ENCODE measurements at regions not wholly inside any gene's neighbourhood (a gene's known extent, or its start where the extent isn't known, plus 50 kb on each side); places are given as distances from the start of the nearest gene placed in this dataset.
"Not testable (repeated sequence)": the region's sequence is repeated elsewhere in the genome, so short reads cannot be mapped to it uniquely, and the experiment has no call there.

DNA sequence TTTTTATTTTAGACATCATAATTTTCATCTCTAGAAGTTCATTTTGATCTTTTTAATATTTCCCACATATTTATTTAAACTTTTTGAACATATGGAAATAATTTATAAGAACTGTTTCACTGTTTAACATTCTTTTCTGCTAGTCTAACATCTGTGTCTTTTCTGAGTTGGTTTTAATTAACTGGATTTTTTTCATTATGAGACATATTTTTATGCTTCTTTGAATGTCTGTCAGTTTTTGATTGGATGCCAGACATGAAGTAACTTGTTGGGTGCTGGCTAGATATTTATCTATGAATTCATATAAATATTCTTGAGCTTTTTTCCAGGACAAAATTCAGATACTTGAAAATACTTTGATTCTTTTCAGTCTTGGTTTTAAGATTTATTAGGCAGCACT, 317.8 kb upstream of the NCAM1 start:
- no peak for DNase-seq (ENCODE audit: low read depth in 2 of 2)

DNA sequence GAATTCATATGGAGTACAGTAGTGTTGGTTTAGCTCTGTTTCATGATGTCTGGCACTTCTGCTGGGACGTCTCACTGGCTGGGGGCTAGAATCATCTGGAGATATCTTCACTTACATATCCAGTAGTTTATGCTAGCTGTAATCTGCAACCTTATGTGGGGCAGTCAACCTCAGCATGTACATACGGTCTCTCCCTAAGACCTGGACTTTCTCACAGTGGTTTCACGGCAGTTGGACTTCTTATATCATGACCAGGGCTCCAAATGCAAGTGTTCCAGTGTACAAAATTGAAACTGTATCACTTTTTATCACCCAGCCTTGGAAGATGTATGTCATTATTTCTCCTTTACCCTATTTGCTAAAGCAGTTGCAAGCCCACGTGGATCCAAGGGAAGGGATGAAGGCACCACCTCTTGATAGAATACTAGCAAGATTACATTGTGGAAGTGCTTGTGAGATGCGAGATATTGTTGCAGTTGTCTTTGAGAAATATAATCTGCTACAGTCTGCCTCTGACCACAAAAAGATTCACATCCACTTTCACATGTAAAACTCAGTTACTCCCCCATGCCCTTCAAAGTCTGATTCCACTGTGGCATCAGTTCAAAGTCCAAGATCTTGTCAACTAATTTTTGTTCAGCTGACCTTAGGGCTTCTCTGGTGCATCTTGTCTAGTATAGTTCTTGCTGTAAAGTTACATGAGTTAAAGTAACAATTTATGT, 316.6 kb upstream of the NCAM1 start:
- no peak for DNase-seq (ENCODE audit: low read depth in 2 of 2)

DNA sequence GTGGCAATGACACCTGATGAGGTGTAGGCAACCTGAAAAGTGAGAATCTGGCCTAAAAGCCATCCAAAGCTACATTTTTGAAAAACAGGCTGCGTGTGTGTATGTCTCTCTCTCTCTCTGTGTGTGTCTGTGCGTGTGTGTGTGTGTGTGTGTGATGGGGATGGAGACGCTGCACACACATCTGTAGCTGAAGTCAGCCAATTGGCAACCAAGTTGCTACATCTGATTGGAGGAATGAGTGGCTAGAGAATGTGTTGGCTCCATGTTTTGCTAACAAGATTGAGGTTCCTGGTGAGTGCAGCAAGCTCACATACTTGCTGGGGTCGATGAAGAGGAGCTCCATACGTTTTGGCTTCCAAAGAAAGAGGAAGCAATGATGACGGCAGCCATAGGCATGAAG, 311.4 kb upstream of the NCAM1 start:
- DNase-seq (ENCODE audit: low read depth in 2 of 2): no peak

DNA sequence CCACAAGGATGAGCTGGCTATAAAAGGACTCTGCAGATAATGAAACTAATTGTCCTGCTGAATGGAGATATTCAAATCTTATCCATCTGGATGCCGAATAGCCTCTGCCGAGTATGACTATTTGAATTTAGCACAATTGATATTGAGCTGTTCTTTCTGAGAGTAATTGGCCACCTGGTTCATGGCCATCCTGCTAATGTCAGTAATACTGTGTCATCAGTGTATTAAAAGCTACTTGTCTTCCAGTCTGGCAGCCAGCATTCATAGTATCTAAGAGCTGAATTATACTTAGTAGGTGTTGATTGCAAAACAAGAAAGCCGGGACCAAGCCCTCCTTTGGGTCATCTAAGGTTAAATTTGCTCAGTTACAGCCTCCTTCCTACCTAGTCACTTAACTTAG, 310.7 kb upstream of the NCAM1 start:
- no peak for DNase-seq (ENCODE audit: low read depth in 2 of 2)

DNA sequence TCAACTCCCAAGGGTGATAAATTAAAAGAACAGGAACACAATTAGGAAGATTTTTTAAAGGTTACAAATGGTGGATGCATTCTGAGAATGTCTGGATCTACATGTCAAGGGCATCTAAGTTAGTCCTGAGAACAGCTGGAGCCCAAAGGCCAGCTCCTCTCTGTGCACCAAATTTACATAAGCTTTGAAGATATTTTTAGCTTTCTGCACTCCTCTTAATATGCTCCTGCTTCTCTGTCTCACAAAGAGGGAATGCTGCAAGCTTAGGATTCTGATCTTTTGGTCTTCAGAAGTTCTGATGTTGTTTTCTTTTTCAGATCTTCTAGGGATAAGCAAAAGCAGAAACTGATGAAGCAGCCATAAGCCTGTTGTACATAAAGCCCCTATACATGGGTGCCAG, 309.8 kb upstream of the NCAM1 start:
- no peak for DNase-seq (ENCODE audit: low read depth in 2 of 2)

DNA sequence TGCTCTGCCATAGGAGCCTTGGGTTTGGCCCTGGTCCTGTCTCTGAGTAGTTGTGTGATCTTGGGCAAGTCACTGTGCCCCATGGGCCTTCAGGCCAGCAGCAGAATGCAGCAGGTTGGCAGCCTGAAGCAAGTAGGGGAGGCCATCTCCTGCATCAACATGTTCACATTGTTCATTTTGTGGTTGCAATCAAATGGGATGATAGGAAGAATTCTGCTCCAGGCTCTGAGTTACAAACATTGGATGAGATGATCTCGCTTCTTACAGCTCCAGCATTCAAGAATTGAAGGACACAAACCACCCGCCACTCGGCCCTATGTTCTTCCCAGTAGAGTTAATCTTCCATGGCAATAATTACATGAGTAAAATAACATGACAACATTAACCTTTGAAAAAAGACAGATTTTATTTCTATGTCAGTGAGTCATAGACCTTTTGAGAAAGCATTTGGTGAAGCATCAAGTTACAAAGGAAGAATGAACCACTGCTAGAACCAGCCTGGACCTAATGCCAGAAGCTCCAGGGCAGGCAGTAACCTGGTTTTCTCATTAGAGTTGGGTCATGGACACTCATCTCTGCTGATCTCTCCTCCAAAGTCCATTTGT, 308.3 kb upstream of the NCAM1 start:
- no peak for DNase-seq (ENCODE audit: low read depth in 2 of 2)

DNA sequence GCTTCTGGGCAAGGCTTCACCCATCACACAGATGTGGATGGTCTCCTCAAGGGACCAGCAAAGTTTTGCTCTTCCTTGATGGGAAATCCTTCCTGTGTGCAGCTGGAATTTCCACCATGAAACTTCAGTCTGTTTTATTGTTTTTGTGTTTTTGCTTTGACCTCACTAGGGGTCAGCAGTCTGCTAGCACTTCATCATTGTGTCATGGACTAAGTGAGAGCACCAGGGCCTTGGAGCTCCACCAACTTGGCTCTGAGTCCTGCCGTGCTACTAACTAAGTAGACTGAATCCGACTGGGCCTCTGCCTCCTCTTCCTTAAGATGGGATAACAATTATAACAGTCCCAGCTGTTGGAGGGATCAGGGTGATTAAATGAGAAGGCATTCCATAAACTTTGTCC, 305.8 kb upstream of the NCAM1 start:
- DNase-seq (ENCODE audit: low read depth in 2 of 2): no peak

DNA sequence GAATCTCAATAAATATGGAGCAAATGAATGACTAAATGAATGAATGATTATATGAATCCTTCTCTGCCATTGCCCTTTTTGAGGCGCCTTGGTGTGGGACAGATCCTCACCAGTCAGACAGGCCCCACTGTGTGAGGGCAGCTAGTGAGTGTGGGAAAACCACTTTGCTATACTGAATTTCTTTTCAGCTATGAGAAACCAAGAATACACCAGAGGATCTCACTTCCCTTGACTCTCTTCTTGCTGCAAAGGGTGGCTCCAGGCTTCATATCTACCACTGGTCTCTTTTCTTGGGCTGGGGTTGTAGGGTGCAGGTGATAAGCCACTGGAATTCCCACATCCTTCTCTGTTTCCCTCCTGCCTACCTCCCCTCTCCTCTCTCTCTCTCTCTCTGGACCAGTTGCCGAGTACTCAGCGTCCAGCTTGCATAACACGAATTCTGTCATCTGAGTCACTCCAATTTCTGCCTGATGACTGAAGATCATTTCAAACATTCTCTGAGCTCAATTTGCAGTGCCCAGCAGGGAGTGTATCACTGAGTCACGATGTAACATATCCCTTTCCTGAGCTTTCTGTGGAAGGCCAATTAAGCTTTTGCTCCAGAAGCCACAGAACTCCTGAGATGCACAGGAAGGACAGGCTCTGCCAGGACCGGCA, 304.3 kb upstream of the NCAM1 start:
- no peak for DNase-seq (ENCODE audit: low read depth in 2 of 2)

DNA sequence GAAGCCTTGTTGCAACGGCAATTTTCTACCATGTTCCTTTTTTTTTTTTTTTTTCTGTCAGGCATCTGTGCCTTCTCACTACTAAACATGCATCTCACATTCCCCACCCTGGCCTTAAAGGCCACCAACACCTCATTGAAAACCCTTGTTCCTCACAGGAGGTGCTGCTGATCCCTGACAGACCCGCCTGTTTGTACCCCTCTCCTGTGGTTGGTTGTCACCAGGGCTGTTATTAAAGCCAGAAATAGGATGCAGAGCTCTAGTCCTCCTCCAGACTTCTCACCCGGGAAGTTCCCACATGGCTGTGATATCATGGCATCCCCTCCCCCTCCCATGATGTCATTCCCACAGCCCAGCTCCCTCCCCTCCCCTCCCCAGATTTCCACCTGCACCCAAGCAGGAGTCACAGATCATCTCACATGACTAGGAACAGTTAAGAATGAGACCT, 302.8 kb upstream of the NCAM1 start:
- no peak for DNase-seq (ENCODE audit: low read depth in 2 of 2)

DNA sequence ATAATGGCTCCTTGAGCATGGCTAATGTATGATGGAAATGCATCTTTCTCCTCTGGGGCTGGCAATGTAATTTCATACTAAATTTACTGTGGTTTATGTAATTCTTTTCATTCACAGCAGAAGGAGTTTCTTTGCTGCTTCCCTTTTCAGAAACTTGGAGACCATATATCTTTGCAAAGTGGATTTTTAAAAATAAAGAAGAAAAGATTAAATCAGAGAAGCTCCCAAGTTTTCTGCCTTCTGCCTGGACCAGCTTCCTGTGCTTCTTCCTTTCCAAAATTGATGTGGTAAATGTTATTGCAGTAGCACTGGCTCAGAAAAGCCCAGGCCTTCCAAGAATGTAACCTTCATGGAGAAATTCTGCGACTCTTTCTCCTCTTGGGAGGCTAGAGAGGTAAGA, 300.1 kb upstream of the NCAM1 start:
- DNase-seq (ENCODE audit: low read depth in 2 of 2): no peak

DNA sequence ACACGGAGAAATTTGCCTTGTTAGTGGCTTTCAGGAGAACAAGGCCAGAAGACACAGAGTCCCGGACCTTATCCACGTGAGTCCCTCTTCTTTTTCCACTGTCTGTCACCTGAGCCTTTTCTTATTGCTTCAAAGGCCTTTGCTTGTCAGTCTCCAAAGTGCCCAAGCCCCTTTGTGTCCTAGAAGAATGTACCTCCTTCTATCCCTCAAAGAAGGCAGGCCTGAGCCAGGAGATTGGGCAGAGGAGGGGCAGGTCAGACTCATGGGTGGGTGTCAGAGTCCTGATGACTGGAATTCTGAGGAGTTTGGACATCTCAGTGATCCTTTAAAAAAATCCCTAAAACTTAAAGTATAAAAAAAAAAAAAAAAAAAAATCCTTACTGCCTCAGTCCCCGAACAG, 299.6 kb upstream of the NCAM1 start:
- DNase-seq (ENCODE audit: low read depth in 2 of 2): no peak

DNA sequence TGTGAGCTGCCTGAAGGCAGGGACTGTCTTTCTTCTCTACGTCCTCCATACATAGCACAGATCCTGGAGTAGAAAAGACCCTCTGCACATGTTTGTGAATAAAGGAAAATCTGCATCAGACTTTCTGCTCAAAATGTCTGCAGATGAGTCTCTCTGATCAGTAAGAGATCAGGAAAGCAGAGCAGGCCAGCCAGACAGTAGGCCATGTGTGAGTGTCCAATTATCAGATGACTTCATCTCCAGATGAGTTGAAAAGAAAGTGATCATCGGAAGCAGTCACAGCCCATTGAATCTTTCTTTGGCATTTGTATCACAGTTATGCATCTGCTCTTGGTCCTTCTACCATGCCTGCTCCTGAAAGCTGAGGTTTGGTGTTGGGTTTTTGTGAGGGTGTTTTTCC, 298.7 kb upstream of the NCAM1 start:
- DNase-seq (ENCODE audit: low read depth in 2 of 2): no peak

DNA sequence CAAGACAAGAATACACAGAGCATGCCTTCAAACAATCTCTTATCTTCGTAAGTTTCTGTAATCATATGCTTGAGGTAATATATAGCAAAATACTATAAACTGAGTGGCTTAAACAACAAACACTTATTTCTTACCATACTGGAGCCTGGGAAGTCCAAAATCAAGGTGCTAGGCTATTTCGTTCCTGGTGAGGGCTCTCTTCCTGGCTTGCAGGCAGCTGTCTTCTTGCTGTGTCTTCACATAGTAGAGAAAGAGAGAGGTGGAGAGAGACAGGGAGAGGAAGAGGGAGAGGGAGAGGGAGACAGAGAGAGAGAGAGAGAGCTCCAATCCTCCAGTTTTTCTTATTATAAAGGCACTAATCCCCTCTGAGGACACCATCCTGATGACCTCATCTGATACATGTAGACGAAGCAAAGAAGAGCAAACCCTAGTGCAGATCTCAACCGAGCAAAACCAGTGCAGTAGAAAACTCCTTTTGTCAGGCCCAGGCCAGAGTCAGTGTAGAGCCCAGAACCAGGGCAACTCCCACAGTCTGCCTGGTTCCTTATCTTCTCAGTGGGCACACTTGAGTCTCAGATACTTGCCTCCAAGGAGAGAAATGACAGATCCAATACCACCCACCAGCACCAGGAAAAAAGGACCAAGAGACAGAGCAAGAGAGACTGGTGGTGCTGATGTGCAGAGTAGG, 297.1 kb upstream of the NCAM1 start:
- no peak for DNase-seq (ENCODE audit: low read depth in 2 of 2)

DNA sequence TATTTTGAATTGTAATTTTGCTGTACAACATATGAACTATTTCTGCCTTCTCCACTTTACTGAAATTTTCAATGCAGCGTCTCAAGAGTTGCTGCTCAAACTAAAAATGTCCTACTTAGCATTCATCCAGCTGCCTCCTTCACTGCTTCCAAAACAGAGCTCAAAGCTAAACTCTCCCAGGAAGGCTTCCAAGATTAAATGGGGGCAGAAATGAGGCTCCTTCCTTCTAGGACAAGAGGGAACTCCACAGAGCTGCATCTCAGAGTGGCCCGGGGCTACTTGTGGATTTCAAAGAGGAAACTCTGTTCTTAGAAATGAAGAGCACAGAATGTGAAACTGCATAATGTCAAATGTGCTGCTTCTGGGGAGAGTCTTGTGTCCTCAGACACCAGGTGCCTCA, 295.9 kb upstream of the NCAM1 start:
- no peak for DNase-seq (ENCODE audit: low read depth in 2 of 2)

DNA sequence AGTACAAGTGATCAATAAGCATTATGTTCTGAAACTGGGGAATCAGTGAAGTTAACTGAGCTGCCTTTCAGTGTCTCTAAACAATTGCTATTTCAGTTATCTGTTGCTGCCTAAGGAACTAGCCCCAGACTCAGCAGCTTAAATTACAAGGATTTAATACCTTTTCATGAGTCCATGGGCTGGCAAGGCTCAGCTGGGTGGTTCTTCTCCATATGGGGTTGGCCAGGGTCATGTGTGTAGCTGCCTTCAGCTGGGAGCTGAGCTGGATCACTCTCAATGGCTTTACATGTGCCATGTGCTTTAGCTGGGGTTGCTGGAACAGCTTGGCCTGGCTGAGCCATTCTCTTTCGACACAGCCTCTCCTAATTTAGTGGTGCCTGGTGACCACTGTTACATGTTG, 295.0 kb upstream of the NCAM1 start:
- no peak for DNase-seq (ENCODE audit: low read depth in 2 of 2)

DNA sequence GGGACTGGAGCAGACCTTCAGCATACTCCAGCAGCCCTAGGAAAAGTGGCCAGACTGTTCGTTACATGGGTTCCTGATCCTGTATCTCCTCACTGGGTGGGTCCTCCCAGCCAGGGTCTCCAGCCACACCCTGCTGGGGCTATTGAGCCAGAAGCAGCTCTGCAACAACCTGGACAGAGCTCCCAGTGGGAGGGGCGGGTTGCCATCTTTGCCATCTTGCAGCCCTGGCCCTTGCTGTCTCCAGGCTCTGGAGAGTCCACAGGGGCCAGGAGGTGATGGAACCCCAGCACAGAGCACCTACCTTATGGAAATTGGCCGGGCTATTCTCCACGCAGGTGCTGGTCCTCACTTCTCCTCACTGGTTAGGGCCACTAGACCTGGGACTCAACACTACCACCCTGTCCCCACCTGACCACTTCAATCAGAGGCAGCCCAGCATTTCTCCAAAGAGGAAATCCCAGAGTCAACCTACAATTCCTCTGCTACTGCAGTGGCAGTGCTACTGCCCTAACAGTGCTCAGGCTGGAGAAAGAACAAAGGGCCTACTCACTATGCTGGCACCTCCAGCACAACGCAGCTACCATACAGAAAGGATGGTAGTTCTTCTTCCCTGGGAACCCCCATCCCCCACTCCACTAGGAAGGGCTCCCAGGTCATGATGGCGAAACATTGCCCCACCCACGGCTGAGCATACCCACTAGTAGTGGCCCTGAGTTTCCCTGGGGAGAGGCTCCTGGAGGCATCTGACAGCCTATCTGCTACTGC, 290.2 kb upstream of the NCAM1 start:
- DNase-seq (ENCODE audit: low read depth in 2 of 2): no peak

DNA sequence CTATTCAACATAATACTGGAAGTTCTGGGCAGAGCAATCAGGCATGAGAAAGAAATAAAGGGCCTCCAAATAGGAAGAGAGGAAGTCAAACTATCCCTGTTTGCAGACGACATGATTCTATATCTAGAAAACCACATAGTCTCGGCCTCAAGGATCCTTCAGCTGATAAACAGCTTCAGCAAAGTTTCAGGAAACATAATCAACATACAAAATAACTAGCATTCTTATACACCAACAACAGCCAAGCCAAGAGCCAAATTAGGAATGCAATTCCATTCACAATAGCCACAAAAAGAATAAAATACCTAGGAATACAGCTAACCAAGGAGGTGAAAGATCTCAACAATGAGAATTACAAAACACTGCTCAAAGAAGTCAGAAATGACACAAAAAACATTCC, 287.8 kb upstream of the NCAM1 start:
- not testable (repeated sequence) for DNase-seq (ENCODE audit: low read depth in 2 of 2)

DNA sequence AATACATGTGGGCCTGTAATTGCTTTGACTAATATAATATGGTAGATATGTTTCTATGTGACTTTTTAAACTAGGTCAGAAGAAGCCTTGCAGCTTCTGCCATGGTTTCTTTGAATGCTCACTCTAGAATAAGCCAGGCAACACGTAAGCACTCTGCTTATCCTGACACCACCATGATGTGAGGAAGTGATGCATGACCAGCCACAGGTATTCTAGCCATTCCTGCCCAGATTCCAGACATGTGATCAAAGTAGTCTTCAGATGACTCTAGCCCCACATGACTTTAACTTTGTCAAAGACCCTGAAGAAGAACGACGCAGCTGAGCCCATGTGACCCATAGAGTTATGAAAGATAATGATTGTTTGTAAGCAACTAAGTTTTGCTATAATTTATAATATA, 276.1 kb upstream of the NCAM1 start:
- DNase-seq (ENCODE audit: low read depth in 2 of 2): no peak

DNA sequence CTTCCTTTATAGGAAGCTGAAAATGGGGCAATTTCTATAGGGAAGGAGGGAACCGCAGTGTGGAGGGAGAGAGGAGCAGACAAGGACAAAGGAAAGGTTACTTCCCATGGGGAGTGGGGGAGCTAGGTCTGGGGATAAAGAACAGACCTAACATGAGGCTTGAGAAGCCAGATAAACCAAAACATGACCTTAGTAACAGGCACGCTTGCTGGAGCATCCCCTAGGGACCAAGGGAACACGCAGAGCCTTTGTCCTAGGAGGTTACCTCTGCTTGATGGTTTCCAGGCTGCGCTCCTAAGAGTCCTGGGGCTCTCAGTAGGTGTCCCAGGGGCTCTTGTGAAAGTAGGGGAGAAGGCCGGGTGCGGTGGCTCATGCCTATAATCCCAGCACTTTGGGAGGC, 271.4 kb upstream of the NCAM1 start:
- no peak for DNase-seq (ENCODE audit: low read depth in 2 of 2)

DNA sequence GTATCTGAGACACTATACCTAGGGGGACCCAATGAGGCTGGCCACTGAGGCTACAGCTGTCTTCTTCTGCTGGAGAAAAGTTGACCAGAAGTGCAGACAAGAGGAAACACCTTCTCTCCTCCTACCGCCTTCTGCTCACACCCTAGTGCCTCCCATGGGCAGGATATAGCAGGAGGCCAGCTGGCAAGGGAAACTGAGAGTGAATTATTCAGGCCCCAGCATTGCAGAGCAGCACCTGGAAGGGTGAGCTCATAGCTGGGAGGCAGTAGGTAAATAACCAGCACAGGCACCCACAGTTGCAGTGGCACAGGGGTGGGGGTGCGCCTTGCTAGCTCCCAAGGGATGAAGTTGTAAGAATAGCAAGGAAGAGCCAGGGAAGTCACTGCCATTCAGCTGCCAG, 267.4 kb upstream of the NCAM1 start:
- no peak for DNase-seq (ENCODE audit: low read depth in 2 of 2)

DNA sequence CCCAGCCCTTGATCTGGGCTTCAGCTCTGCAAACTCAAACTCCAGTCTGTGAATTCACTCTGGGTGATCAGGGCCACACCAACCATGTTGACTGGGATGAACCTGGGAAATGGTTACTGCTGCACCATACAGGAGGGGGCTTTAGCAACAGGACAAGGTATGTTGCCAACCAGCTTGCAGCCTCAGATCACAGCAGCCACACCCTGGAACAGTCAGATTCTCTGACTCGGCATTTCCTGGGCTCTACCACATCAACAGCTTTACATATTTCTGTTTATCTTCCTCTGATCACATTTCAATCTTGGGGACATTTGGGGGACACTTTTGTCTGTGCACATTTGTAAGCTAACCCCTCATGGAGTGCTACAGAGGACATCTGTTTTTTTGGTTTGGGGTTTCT, 267.0 kb upstream of the NCAM1 start:
- no peak for DNase-seq (ENCODE audit: low read depth in 2 of 2)

DNA sequence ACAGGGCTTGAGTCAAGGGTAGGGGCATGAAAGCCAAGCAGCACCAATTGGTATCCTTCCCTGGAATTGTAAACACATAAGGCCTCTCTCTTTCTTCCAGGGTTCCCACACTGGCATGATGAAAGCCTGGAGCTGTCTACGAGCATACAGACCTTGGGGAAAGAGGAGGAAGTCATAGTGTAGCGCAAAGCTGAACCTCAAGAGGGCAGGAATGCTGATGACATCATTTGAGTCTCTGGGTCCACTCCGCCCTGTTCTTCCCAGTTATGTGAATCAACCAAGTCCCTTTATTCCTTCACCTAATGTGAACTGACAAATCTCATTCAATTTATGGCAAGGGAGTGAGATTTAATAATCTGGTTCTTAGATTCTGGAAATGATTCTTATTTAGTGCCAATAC, 266.4 kb upstream of the NCAM1 start:
- no peak for DNase-seq (ENCODE audit: low read depth in 2 of 2)
